Erythroblast (primary cell): ENCODE measurements at regions not wholly inside any gene's neighbourhood (a gene's known extent, or its start where the extent isn't known, plus 50 kb on each side); places are given as distances from the start of the nearest gene placed in this dataset.

Experiments used
- GATA1 ChIP-seq: IDR thresholded peaks from 2 replicates; pipeline ENCODE4 v1.6.1; 2011; ENCODE audit warnings: low read depth, mild to moderate bottlenecking, control low read depth, low read length, moderate library complexity
- POLR2A ChIP-seq: IDR thresholded peaks from 2 replicates; pipeline ENCODE4 v1.6.1; 2011; ENCODE audit warnings: mild to moderate bottlenecking, low read length

GRCh38 chr1:199411506-199411905, 616.0 kb upstream of the NR5A2 start:
- TF ChIP-seq POLR2A (no peak), GATA1 (no peak)
